ENCODE measurements at regions not wholly inside any gene's neighbourhood (a gene's known extent, or its start where the extent isn't known, plus 50 kb on each side); places are given as distances from the start of the nearest gene placed in this dataset.

DNA sequence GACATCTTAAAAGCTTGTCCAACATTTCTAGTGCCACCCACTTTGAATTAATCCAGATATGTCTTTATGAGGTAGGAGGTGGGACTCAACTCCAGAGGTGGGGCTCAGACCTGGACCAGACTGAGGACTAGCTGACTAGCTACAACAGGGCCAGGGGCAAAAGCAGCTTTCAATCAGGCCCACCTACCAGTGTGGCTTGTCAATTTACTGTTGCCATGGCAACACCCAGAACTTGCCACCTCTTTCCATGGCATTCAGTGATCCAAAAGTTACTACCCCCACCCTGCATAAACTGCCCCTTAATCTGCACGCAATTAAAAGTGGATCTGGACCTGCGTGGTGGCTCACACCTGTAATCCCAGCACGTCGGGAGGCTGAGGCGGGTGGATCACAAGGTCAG lies 113.2 kb upstream of the KAZN start:
- TF ChIP-seq, protein P1, sequence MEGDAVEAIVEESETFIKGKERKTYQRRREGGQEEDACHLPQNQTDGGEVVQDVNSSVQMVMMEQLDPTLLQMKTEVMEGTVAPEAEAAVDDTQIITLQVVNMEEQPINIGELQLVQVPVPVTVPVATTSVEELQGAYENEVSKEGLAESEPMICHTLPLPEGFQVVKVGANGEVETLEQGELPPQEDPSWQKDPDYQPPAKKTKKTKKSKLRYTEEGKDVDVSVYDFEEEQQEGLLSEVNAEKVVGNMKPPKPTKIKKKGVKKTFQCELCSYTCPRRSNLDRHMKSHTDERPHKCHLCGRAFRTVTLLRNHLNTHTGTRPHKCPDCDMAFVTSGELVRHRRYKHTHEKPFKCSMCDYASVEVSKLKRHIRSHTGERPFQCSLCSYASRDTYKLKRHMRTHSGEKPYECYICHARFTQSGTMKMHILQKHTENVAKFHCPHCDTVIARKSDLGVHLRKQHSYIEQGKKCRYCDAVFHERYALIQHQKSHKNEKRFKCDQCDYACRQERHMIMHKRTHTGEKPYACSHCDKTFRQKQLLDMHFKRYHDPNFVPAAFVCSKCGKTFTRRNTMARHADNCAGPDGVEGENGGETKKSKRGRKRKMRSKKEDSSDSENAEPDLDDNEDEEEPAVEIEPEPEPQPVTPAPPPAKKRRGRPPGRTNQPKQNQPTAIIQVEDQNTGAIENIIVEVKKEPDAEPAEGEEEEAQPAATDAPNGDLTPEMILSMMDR (IDR thresholded peaks at IDR 0.05): no peak
- TF ChIP-seq POLR2A (IDR thresholded peaks at IDR 0.05): no peak
